Adrenal gland (tissue), 9 donors: ENCODE measurements at regions not wholly inside any gene's neighbourhood (a gene's known extent, or its start where the extent isn't known, plus 50 kb on each side); places are given as distances from the start of the nearest gene placed in this dataset.

Source experiments
- DNase-seq, 7 donors: peaks; one replicate each; pipeline ENCODE4 v3.0.0-alpha.2; 2019 to 2020
- H3K27ac ChIP-seq, 5 donors: fragments of 200-600 bp; sonication (generic) in 4 of 5; 1 replicate in 3 of 5; 2 replicates in 2 of 5; pipeline versions ENCODE4 v1.5.1 to v1.8.0; 2016 to 2020; ENCODE audit warnings: mild to moderate bottlenecking in 1 of 5
- H3K27me3 ChIP-seq: fragments of 200-600 bp; 2 replicates; pipeline ENCODE4 v1.8.0; 2021
- H3K36me3 ChIP-seq, 2 donors: fragments of 200-600 bp; replicated peaks in 1 of 2; 1 replicate in 1 of 2; 2 replicates in 1 of 2; pipeline versions ENCODE4 v1.5.1 to v1.8.0; 2018 to 2022
- H3K4me1 ChIP-seq, 2 donors: fragments of 200-600 bp; replicated peaks in 1 of 2; 1 replicate in 1 of 2; 2 replicates in 1 of 2; pipeline versions ENCODE4 v1.5.1 to v1.8.0; 2018 to 2021
- H3K4me3 ChIP-seq, 4 donors: fragments of 200-600 bp; sonication (generic) in 3 of 4; one replicate each; pipeline ENCODE4 v1.5.1; 2016 to 2018
- H3K9me3 ChIP-seq, 3 donors: fragments of 200-600 bp; sonication (generic) in 1 of 3; replicated peaks in 1 of 3; 1 replicate in 2 of 3; 2 replicates in 1 of 3; pipeline versions ENCODE4 v1.5.1 to v1.8.0; 2016 to 2021
- CTCF ChIP-seq, 6 experiments: fragments of 450-650 bp in 4 of 6; fragments of 200-600 bp in 2 of 6; sonication (generic) in 1 of 6; IDR thresholded peaks; 1 replicate in 5 of 6; 2 replicates in 1 of 6; pipeline versions ENCODE4 v1.5.1 to v1.8.0; 2016 to 2021; ENCODE audit warnings: antibody characterized with exemption in 6 of 6, mild to moderate bottlenecking in 2 of 6, moderate library complexity in 1 of 6
- POLR2A ChIP-seq, 2 donors: fragments of 450-650 bp; IDR thresholded peaks; one replicate each; pipeline ENCODE4 v1.6.1; 2017; ENCODE audit warnings: antibody characterized with exemption in 2 of 2, mild to moderate bottlenecking in 2 of 2, moderate library complexity in 1 of 2
- WGBS, 4 donors: extraction: QIAGEN DNeasy Blood & Tissue Kit in 2 of 4; methylation state at CpG; one replicate each; pipeline versions ENCODE4 v1.1.5 to v1.1.7; 2013 to 2017; 5-methylcytosine and 5-hydroxymethylcytosine counted together
- intact Hi-C, 2 donors: fragments of 100-400 bp; cut with DNase I; formaldehyde crosslinking; loops; one replicate each; pipeline versions ENCODE4 v1.14.1 to v1.15.0; 2022 to 2023
- donor health status: healthy with polysubstance abuse.
- donor health status: Bipolar disorder and iron deficiency.
- donor health status: DM: yes; HTN: yes; CAD: no.
- donor health status: DM: no; HTN: no; CAD: no.
- donor health status: DM: no; HTN: no; CAD: no.

DNA sequence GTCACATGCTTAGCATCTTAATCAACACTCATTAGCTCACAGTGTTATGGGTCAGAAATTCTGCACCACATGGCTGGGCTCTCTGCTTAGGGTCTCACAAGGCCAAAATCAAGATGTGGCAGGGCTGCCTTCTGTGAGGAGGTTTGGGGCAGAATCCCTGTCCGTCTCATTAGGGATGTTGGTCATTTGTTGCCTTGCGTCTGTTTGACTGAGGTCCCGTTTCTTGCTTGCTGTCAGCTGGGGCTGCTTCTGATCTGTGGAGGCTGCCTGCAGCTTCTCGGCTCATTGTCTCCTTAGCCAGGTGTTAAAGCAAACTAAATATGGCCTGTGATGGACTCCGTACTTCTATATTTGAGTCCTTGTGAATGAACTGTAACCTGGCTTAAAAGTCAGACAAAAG, 146.5 kb downstream of the NDUFA10 start:
- intact Hi-C loops, result no loop called here
- peak in 3 of 7 donors; percentile 2 to 4 (median 3) for DNase-seq
- Histone ChIP-seq H3K4me1 (peaks cover 0 to 9% of the 10 kb centered on the region in 2 donors), H3K9me3 (no peaks in the 10 kb centered on the region), H3K4me3 (no peak overlapping the region), H3K27me3 (no peaks in the 10 kb centered on the region), H3K27ac (no peak overlapping the region), H3K36me3 (no peaks in the 10 kb centered on the region)
- no peak for TF ChIP-seq CTCF (IDR thresholded peaks at IDR 0.05)
- TF ChIP-seq POLR2A (IDR thresholded peaks at IDR 0.05), result no peak
- WGBS, 4 donors, result 85 to 93% (median 93%) methylated on average over 5 of the region's 5 CpGs

DNA sequence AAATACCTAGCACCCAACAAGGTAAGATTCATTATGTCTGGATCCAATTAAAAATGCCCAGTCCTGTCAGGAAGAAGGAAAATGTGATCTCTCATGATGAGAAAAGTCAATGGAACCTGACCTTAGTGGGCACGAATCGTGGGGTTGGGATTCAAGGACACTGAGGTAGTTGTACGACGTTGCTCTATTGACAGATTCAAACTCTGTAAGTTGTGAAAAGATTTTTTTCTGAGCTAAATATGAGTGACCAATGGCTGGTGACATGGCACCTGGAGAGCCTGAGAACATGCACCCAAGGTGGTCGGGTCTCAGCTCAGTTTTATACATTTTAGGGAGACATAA, 148.2 kb downstream of the NDUFA10 start:
- no peaks in the 10 kb centered on the region for H3K36me3 ChIP-seq
- TF ChIP-seq CTCF (IDR thresholded peaks at IDR 0.05), result no peak
- no peak for TF ChIP-seq POLR2A (IDR thresholded peaks at IDR 0.05)
- no peak overlapping the region for H3K4me3 ChIP-seq
- no peaks in the 10 kb centered on the region for H3K27me3 ChIP-seq
- no peak overlapping the region for H3K27ac ChIP-seq
- intact Hi-C loops, result no loop called here
- H3K4me1 ChIP-seq, result peaks cover 0 to 5% of the 10 kb centered on the region in 2 donors
- DNase-seq, result no peak
- H3K9me3 ChIP-seq, result no peaks in the 10 kb centered on the region
- WGBS, 4 donors, result 73 to 91% (median 85%) methylated on average over 5 of the region's 5 CpGs

DNA sequence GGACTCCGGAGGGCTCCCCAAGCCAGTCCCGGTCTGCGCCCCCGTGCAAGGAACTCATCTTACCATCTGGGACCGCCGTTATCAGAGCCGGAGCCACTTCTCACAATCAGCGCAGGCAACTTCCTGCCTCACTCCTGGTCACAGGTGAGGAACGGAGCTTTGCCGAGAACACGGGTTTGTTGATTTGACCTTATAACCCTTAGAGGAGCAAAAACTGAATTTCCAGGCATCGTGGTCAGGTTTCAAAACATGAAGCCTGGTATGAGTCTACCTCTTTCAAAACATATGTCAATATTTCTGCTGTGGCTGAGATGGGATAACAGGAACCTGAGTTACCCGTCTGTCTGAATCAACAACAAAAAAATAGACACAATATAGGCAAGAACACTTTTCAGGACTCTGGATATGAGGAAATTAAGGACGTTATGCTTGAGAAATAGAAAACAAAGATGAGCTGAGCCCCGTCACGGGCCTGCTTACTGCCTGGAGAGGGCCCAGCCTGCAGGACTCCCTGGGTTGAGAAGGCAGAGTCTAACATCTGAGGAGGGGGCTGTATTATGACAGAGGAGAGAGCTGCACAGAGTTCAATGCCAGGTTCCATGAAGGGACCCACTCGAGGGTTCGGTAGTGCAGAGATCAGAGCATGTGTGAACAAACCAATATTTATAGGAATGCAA, 148.7 kb downstream of the NDUFA10 start:
- H3K36me3 ChIP-seq, result no peaks in the 10 kb centered on the region
- no peaks in the 10 kb centered on the region for H3K9me3 ChIP-seq
- no peaks in the 10 kb centered on the region for H3K4me1 ChIP-seq
- WGBS, 4 donors, result 70 to 81% (median 79%) methylated on average over 13 to 18 of the region's 18 CpGs
- no peak overlapping the region for H3K4me3 ChIP-seq
- no peak overlapping the region for H3K27ac ChIP-seq
- intact Hi-C loops, result no loop called here
- peak in 3 of 7 donors; percentile 8 to 21 (median 15) for DNase-seq
- TF ChIP-seq POLR2A (IDR thresholded peaks at IDR 0.05) (no peak), CTCF (IDR thresholded peaks at IDR 0.05) (no peak)
- H3K27me3 ChIP-seq, result no peaks in the 10 kb centered on the region

DNA sequence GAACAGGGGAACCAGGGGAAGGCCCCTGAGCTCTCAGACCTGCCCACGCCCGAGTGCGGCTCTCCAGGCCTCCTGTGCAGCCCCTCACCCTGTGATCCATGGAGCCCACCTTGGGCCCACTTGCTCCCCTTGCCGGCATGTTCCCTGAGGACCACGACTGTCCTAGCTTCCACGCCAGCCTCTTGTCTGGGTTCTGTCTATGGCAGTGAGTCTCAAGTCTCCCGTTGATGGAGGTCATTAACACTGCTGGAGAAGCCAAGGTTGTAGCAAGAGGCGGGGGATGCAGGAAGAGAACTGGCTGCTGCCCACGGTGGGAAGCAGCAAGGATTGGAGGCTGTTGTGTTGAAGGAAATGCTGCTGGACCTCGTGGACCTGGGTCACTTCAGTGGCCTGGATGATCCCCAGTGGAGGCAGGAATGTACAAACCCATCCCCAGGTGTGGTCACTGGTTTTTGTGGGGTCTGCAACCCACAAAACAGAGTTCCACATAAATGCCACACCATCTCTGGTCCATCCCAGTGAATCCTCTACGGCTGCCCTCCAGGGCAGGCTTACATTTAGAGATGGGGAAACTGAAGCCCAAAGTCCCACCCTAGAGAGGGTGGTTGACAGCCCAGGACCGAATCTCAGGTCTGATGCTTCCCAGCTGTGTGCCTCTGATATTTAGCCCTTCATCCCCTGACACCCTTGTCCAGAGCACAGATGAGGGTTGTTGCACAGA, 150.3 kb downstream of the NDUFA10 start:
- H3K27me3 ChIP-seq, result no peaks in the 10 kb centered on the region
- H3K27ac ChIP-seq, result no peak overlapping the region
- H3K9me3 ChIP-seq, result no peaks in the 10 kb centered on the region
- DNase-seq, result peak in 3 of 7 donors; percentile 4 to 30 (median 12)
- H3K4me1 ChIP-seq, result no peaks in the 10 kb centered on the region
- no peaks in the 10 kb centered on the region for H3K36me3 ChIP-seq
- WGBS, 4 donors, result 81 to 83% (median 82%) methylated on average over 11 to 12 of the region's 12 CpGs
- no peak overlapping the region for H3K4me3 ChIP-seq
- TF ChIP-seq POLR2A (IDR thresholded peaks at IDR 0.05) (no peak), CTCF (IDR thresholded peaks at IDR 0.05) (no peak)
- intact Hi-C loops, result no loop called here
